ENCODE measurements at regions not wholly inside any gene's neighbourhood (a gene's known extent, or its start where the extent isn't known, plus 50 kb on each side); places are given as distances from the start of the nearest gene placed in this dataset.

GRCh38 chr3:10585945-10586344, 80.6 kb upstream of the ATP2B2 start:
- Histone ChIP-seq H3K9me3 (no peaks in the 10 kb centered on the region), H4K20me1 (ENCODE audit: insufficient read depth) (no peaks in the 10 kb centered on the region), H3K4me2 (no peak overlapping the region), H2AFZ (ENCODE audit: low read depth) (no peak overlapping the region), H3K36me3 (replicated peaks in 1 of 2; ENCODE audit: control insufficient read depth in 1 of 2, insufficient read depth in 2 of 2, low read length in 1 of 2) (no peaks in the 10 kb centered on the region), H3K79me2 (ENCODE audit: insufficient read depth) (no peaks in the 10 kb centered on the region), H3K4me3 (ENCODE audit: low read depth in 2 of 2, low read length in 1 of 2) (no peak overlapping the region), H3K27ac (ENCODE audit: low read depth in 2 of 2, low read length in 1 of 2) (no peak overlapping the region), H3K27me3 (ENCODE audit: insufficient read depth) (no peaks in the 10 kb centered on the region), H3K4me1 (ENCODE audit: control insufficient read depth in 1 of 2, insufficient read depth in 2 of 2, low read depth in 1 of 2, low read length in 1 of 2) (no peaks in the 10 kb centered on the region), H3F3A (replicated peaks; ENCODE audit: insufficient read depth) (no peaks in the 10 kb centered on the region), H3K9me2 (no peaks in the 10 kb centered on the region), H3K9ac (no peak overlapping the region)
- TF ChIP-seq RAD21 (IDR thresholded peaks at IDR 0.05; ENCODE audit: low read length): no peak
- TF ChIP-seq TEAD4 (IDR thresholded peaks at IDR 0.05; ENCODE audit: borderline replicate concordance, insufficient read depth): no peak
- TF ChIP-seq, protein P1, sequence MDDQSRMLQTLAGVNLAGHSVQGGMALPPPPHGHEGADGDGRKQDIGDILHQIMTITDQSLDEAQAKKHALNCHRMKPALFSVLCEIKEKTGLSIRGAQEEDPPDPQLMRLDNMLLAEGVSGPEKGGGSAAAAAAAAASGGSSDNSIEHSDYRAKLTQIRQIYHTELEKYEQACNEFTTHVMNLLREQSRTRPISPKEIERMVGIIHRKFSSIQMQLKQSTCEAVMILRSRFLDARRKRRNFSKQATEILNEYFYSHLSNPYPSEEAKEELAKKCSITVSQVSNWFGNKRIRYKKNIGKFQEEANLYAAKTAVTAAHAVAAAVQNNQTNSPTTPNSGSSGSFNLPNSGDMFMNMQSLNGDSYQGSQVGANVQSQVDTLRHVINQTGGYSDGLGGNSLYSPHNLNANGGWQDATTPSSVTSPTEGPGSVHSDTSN (IDR thresholded peaks at IDR 0.05): no peak
- TF ChIP-seq SIN3A (IDR thresholded peaks at IDR 0.05; ENCODE audit: borderline replicate concordance, low read depth, low read length): no peak
- TF ChIP-seq MEF2A (IDR thresholded peaks at IDR 0.05; ENCODE audit: borderline replicate concordance, low read depth): no peak
- no peak for TF ChIP-seq NFIC (IDR thresholded peaks at IDR 0.05; ENCODE audit: borderline replicate concordance)
- TF ChIP-seq, protein P2, sequence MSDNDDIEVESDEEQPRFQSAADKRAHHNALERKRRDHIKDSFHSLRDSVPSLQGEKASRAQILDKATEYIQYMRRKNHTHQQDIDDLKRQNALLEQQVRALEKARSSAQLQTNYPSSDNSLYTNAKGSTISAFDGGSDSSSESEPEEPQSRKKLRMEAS (IDR thresholded peaks at IDR 0.05; ENCODE audit: low read depth): no peak
- POLR2A ChIA-PET: interaction anchor here (0.6 kb wide), 1 partner anchor 402 kb away, joined by 3 read pairs; no protein-coding TSS in a partner anchor
- CTCF ChIA-PET: interaction anchor here (1.0 kb wide), 1 partner anchor 33 kb away, joined by 3 read pairs; no protein-coding TSS in a partner anchor
- no peak for DNase-seq
- WGBS (ENCODE audit: low lambda C conversion rate): 7% methylated on average over 1 of the region's 1 CpG

GRCh38 chr3:10594915-10595314, 89.5 kb upstream of the ATP2B2 start:
- Histone ChIP-seq H4K20me1 (ENCODE audit: insufficient read depth) (no peaks in the 10 kb centered on the region), H3K79me2 (ENCODE audit: insufficient read depth) (no peaks in the 10 kb centered on the region), H3K27ac (ENCODE audit: low read depth in 2 of 2, low read length in 1 of 2) (no peak overlapping the region), H3K9ac (no peak overlapping the region), H3K36me3 (replicated peaks in 1 of 2; ENCODE audit: control insufficient read depth in 1 of 2, insufficient read depth in 2 of 2, low read length in 1 of 2) (no peaks in the 10 kb centered on the region), H2AFZ (ENCODE audit: low read depth) (no peak overlapping the region), H3F3A (replicated peaks; ENCODE audit: insufficient read depth) (no peaks in the 10 kb centered on the region), H3K4me3 (ENCODE audit: low read depth in 2 of 2, low read length in 1 of 2) (no peak overlapping the region), H3K9me3 (no peaks in the 10 kb centered on the region), H3K27me3 (ENCODE audit: insufficient read depth) (no peaks in the 10 kb centered on the region), H3K4me1 (ENCODE audit: control insufficient read depth in 1 of 2, insufficient read depth in 2 of 2, low read depth in 1 of 2, low read length in 1 of 2) (peaks cover 0 to 13% of the 10 kb centered on the region in 2 experiments; a peak in 1 of 4 replicates), H3K4me2 (no peak overlapping the region), H3K9me2 (no peaks in the 10 kb centered on the region)
- TF ChIP-seq, protein P3, sequence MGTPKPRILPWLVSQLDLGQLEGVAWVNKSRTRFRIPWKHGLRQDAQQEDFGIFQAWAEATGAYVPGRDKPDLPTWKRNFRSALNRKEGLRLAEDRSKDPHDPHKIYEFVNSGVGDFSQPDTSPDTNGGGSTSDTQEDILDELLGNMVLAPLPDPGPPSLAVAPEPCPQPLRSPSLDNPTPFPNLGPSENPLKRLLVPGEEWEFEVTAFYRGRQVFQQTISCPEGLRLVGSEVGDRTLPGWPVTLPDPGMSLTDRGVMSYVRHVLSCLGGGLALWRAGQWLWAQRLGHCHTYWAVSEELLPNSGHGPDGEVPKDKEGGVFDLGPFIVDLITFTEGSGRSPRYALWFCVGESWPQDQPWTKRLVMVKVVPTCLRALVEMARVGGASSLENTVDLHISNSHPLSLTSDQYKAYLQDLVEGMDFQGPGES (IDR thresholded peaks at IDR 0.05; ENCODE audit: low read depth, low read length): no peak
- TF ChIP-seq REST (IDR thresholded peaks at IDR 0.05; ENCODE audit: low read depth, low read length): peak; percentile 94
- POLR2A ChIA-PET: no interaction called here
- 57% methylated on average over 8 of the region's 8 CpGs for WGBS (ENCODE audit: low lambda C conversion rate)
- DNase-seq: no peak
- CTCF ChIA-PET: interaction anchor here (1.4 kb wide), 1 partner anchor 144 kb away, joined by 4 read pairs; no protein-coding TSS in a partner anchor
